Spleen (tissue), 7 donors: ENCODE measurements at regions not wholly inside any gene's neighbourhood (a gene's known extent, or its start where the extent isn't known, plus 50 kb on each side); places are given as distances from the start of the nearest gene placed in this dataset.

Experiments
- POLR2AphosphoS5 ChIP-seq, 3 donors: sonication (generic); formaldehyde crosslinking; IDR thresholded peaks; one replicate each; pipeline ENCODE4 v1.5.1; 2017; ENCODE audit warnings: antibody characterized with exemption in 3 of 3
- TF ChIP-seq, protein P1 (sequence below), 11 experiments: fragments of 200-600 bp in 7 of 11; fragments of 450-650 bp in 4 of 11; sonication (generic) in 4 of 11; IDR thresholded peaks in 8 of 11; conservative IDR thresholded peaks in 3 of 11; 1 replicate in 7 of 11; 2 replicates in 4 of 11; pipeline versions ENCODE4 v1.4.0 to v1.8.0; 2016 to 2021; ENCODE audit warnings: antibody characterized with exemption in 11 of 11, inconsistent platforms in 4 of 11, mild to moderate bottlenecking in 1 of 11
- donor health status: DM: no; HTN: no; CAD: no; lungs with moderate emphysema.
- donor health status: DM: no; HTN: no; CAD: no.
- donor health status: DM: no; HTN: no; CAD: no.

DNA sequence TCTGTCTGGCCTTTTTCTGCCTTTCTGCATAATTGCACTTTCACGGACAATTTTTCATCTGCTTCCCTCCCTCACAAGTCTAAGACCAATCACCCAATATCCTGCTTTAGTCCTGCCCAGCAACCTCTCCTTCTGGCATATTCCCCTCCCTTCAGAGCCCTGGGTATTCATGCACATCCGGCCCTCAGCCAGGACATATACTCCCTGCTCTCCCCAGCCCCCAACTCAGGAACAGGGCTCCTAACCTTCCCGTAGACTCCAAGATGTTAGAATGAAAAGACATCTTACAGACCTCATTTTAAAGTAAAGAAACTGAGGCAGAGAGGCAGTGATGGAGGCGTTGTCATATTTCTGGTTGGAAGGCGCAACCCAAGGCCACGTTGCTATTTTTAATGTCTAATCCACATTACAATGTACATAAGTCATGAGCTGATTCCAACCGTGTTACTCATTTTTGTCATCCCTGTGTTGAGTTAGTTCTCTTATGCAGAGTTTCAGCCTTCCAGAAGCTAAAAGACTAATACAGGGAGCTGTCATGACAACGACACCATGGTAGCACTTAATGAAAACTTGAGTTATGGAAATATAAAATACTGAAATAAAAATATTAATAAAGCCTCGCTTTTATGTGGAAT lies 209.2 kb downstream of the TSHZ3 start:
- TF ChIP-seq, protein P1, sequence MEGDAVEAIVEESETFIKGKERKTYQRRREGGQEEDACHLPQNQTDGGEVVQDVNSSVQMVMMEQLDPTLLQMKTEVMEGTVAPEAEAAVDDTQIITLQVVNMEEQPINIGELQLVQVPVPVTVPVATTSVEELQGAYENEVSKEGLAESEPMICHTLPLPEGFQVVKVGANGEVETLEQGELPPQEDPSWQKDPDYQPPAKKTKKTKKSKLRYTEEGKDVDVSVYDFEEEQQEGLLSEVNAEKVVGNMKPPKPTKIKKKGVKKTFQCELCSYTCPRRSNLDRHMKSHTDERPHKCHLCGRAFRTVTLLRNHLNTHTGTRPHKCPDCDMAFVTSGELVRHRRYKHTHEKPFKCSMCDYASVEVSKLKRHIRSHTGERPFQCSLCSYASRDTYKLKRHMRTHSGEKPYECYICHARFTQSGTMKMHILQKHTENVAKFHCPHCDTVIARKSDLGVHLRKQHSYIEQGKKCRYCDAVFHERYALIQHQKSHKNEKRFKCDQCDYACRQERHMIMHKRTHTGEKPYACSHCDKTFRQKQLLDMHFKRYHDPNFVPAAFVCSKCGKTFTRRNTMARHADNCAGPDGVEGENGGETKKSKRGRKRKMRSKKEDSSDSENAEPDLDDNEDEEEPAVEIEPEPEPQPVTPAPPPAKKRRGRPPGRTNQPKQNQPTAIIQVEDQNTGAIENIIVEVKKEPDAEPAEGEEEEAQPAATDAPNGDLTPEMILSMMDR (IDR thresholded peaks at IDR 0.05 in 8 of 11, conservative IDR thresholded peaks at IDR 0.05 in 3 of 11): no peak
- TF ChIP-seq POLR2AphosphoS5 (IDR thresholded peaks at IDR 0.05): no peak
